Activated CD4-positive, CD25-positive, alpha-beta regulatory T cell treated with anti-CD3 and anti-CD28 coated beads, Interleukin-2, amount 50 U/mL, for 72 hours (primary cell): ENCODE measurements at regions not wholly inside any gene's neighbourhood (a gene's known extent, or its start where the extent isn't known, plus 50 kb on each side); places are given as distances from the start of the nearest gene placed in this dataset.

ENCODE experiments used
- DNase-seq: peaks from one replicate; pipeline ENCODE4 v3.0.0; 2021

- no peak for DNase-seq
These were observed 58.1 kb downstream of the TUSC7 start for GRCh38 chr3:116767726-116768125.

- no peak for DNase-seq
These were observed 61.4 kb downstream of the TUSC7 start for GRCh38 chr3:116770815-116771450.

GRCh38 chr3:116776880-116777785 lies 67.6 kb downstream of the TUSC7 start:
- no peak for DNase-seq

- DNase-seq, result no peak
These were observed 75.6 kb downstream of the TUSC7 start for GRCh38 chr3:116785226-116785625.

- no peak for DNase-seq
These were observed 93.1 kb downstream of the TUSC7 start for GRCh38 chr3:116802651-116803050.

- no peak for DNase-seq
These were observed 96.8 kb downstream of the TUSC7 start for GRCh38 chr3:116806351-116806750.

GRCh38 chr3:116808725-116809124 lies 99.1 kb downstream of the TUSC7 start:
- no peak for DNase-seq

- DNase-seq, result no peak
These were observed 99.6 kb downstream of the TUSC7 start for GRCh38 chr3:116809208-116809607.

- no peak for DNase-seq
These were observed 102.2 kb downstream of the TUSC7 start for GRCh38 chr3:116811754-116812153.

GRCh38 chr3:116812949-116813348 lies 103.4 kb downstream of the TUSC7 start:
- DNase-seq, result no peak

- no peak for DNase-seq
These were observed 105.7 kb downstream of the TUSC7 start for GRCh38 chr3:116815321-116815720.

GRCh38 chr3:116815831-116816588 lies 106.4 kb downstream of the TUSC7 start:
- no peak for DNase-seq

- DNase-seq, result no peak
These were observed 111.8 kb downstream of the TUSC7 start for GRCh38 chr3:116821371-116821770.

- no peak for DNase-seq
These were observed 114.6 kb downstream of the TUSC7 start for GRCh38 chr3:116824208-116824607.

- DNase-seq, result no peak
These were observed 123.6 kb downstream of the TUSC7 start for GRCh38 chr3:116833202-116833601.

- no peak for DNase-seq
These were observed 125.2 kb downstream of the TUSC7 start for GRCh38 chr3:116834816-116835215.

- DNase-seq, result no peak
These were observed 126.1 kb downstream of the TUSC7 start for GRCh38 chr3:116835658-116836057.

GRCh38 chr3:116836286-116836685 lies 126.7 kb downstream of the TUSC7 start:
- DNase-seq, result no peak

GRCh38 chr3:116837483-116837882 lies 127.9 kb downstream of the TUSC7 start:
- DNase-seq, result no peak

- DNase-seq, result no peak
These were observed 131.6 kb downstream of the TUSC7 start for GRCh38 chr3:116841003-116841735.

GRCh38 chr3:116842254-116842957 lies 132.8 kb downstream of the TUSC7 start:
- no peak for DNase-seq

GRCh38 chr3:116848248-116848829 lies 138.8 kb downstream of the TUSC7 start:
- no peak for DNase-seq
